ENCODE measurements at regions not wholly inside any gene's neighbourhood (a gene's known extent, or its start where the extent isn't known, plus 50 kb on each side); places are given as distances from the start of the nearest gene placed in this dataset.
A peak's percentile ranks its signal among the peaks of the same experiment; 100 is the strongest.
"Not testable (repeated sequence)": the region's sequence is repeated elsewhere in the genome, so short reads cannot be mapped to it uniquely, and the experiment has no call there.

GRCh38 chr3:3686907-3687648 lies 112.2 kb upstream of the LRRN1 start:
- DNase-seq (ENCODE audit: low read depth), result no peak

GRCh38 chr3:3685721-3686120 lies 113.5 kb upstream of the LRRN1 start:
- no peak for DNase-seq (ENCODE audit: low read depth)

- DNase-seq (ENCODE audit: low read depth), result peak; percentile 29
Measured at GRCh38 chr3:3683261-3683660, 116.0 kb upstream of the LRRN1 start.

DNA sequence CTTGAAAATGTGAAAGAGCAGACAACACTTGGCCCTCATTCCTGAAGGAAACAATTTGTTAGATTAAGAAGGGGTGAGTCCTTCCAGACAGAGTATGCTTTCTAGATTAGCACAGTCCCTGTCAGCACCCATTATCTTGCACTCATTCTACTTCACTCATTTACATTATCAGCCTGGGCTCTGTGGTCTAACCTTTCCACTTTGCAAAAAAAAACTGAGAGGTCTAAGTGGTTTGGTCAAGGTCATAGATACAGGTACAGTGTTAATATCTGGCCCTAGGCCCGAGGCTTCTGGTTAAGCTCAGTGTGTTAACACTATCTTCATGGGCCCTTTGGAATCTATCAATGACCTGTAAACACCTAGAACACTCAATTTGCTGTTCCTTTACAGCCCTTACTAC lies 123.4 kb upstream of the LRRN1 start:
- DNase-seq (ENCODE audit: low read depth), result no peak

GRCh38 chr3:3675186-3675585 lies 124.0 kb upstream of the LRRN1 start:
- DNase-seq (ENCODE audit: low read depth), result no peak

GRCh38 chr3:3666664-3667063 lies 132.6 kb upstream of the LRRN1 start:
- peak; percentile 9 for DNase-seq (ENCODE audit: low read depth)

DNA sequence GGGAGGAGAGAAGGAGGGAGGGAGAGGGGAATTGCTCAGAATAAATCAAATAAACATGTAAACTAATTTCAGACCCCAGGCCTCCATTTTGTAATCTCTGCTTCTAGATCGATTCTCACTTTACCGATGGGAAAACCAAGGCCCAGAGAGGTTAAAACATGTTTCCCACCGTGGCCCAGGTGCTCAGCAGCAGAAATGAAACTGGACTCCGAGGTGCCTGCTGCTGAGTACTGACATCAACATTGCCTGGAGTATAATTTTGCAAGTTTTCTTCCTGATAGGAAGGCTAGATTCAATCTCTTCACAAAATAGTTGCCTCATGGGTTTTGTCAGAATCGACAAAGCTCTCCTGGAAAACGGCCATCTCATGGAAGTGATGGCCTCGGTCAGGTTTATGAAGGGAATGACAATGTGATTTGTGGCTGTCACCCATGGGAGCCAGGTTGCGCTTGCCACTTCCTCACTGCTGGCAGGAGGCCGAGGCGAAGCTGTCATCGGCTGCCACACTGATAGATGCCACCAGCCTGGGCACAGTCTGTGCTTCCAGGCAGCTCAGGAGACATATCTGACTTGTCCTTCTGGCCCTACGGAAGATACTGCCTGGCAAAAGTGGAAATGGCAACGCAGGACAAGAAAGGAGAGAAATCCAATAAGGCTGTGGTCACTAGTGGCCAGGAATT lies 133.1 kb upstream of the LRRN1 start:
- no peak for DNase-seq (ENCODE audit: low read depth)

DNA sequence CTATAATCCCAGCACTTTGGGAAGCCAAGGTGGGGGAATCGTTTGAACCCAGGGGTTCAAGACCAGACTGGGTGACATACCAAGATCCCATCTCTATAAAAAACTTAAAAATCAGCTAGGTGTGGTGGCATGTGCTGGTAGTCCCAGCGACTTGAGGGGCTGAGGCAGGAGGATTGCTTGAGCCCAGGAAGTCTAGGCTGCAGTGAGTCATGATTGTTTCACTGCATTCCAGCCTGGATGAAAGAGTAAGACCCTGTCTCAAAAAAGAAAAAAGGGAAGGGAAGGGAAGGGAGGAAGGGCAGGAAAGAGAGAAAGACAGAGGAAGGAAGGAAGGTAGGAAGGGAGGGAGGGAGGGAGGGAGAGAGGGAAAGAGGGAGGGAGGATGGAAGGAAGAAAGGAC lies 133.7 kb upstream of the LRRN1 start:
- DNase-seq (ENCODE audit: low read depth), result peak; percentile 41

GRCh38 chr3:3664935-3665334 lies 134.3 kb upstream of the LRRN1 start:
- peak; percentile 49 for DNase-seq (ENCODE audit: low read depth)

DNA sequence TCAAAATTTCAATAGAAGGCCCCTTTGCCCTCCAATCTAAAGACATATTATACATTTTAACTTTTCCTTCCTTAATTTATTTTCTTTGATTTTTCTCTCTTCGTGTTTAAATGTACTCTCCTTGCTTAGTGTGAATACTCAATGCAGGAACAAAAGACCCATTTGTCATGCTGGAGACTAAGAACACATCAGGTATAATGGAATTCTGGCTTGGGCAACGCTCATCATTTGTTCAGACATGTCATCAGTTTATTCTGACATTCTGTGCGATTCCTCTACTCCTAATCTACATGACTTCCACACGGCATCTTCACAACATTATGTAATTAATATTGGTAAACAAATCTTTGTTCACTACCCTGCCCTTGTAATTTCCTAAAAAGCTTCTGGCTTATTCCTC lies 136.6 kb upstream of the LRRN1 start:
- DNase-seq (ENCODE audit: low read depth), result no peak

DNA sequence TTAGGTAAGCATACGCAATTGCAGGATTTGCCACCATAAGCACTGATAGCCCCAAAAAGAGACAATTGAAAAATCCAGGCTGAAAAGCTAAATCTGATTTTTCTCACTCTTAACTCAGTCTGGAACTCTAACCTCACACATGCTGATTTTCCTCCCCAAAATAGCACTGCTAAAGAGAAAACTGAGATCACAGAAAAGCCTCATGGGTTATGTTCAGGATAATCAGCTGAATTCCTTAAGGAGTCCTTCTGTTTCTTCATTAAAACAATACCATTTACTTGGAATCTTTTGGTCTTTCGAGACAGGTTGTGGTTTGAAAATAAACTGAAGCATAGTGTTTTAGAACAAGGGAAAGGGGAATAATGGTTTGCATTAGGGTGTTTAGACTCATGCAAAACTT lies 144.3 kb upstream of the LRRN1 start:
- no peak for DNase-seq (ENCODE audit: low read depth)

GRCh38 chr3:3648988-3649679 lies 150.1 kb upstream of the LRRN1 start:
- no peak for DNase-seq (ENCODE audit: low read depth)

GRCh38 chr3:3646934-3647333 lies 152.3 kb upstream of the LRRN1 start:
- no peak for DNase-seq (ENCODE audit: low read depth)

GRCh38 chr3:3646103-3646844 lies 153.0 kb upstream of the LRRN1 start:
- DNase-seq (ENCODE audit: low read depth), result not testable (repeated sequence)

DNA sequence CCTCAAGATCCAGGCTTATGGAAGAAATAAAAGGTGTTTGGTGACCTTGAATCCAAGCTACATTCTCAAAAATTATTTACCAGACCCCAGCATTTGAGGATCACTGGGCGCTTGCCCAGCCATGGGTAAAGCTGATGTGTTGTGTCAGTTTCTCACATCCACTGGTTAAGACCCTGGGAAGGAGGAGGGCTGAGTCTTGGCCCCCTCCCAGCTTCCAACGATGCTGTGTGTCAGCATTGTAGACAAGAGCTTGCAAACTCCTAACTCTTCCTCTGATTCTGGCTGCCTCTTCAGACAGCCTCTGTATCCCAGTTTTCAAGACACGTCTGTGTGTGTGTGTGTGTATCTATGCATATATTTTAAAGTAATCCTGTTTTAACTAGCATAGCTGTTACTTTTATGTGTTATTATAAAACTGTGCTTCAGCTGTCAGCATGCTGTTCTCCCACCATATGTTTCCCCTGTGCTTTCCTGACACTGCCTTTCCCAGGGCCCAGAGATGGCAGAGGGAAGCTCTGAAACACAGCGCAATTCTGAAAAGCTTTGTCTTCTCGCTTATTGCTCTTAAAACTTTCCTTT lies 157.3 kb upstream of the LRRN1 start:
- DNase-seq (ENCODE audit: low read depth), result no peak

GRCh38 chr3:3639078-3639477 lies 160.2 kb upstream of the LRRN1 start:
- no peak for DNase-seq (ENCODE audit: low read depth)

GRCh38 chr3:3636815-3637214 lies 162.4 kb upstream of the LRRN1 start:
- no peak for DNase-seq (ENCODE audit: low read depth)

- no peak for DNase-seq (ENCODE audit: low read depth)
Measured at GRCh38 chr3:3635109-3635508, 164.1 kb upstream of the LRRN1 start.

DNA sequence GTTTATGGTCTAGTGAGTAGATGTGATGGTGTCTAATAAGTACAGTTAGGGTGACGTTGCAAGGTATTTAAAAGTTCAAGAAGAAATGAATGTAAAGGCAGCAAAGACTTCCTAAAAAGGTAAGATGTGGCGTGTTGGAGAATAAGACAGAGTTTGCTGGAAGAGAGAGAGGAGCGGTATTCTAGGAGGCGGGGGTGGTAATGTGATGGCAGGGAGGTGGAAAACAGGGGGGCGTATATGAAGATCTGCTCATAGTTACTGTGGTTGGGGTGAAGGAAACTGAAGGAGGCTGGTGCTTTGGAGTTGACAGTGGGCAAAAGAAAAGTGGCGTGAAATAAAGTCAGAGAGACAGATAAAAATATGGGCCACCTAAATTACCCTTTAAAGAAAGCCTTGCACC lies 164.9 kb upstream of the LRRN1 start:
- DNase-seq (ENCODE audit: low read depth), result no peak

- DNase-seq (ENCODE audit: low read depth), result no peak
Measured at GRCh38 chr3:3633761-3634160, 165.5 kb upstream of the LRRN1 start.

DNA sequence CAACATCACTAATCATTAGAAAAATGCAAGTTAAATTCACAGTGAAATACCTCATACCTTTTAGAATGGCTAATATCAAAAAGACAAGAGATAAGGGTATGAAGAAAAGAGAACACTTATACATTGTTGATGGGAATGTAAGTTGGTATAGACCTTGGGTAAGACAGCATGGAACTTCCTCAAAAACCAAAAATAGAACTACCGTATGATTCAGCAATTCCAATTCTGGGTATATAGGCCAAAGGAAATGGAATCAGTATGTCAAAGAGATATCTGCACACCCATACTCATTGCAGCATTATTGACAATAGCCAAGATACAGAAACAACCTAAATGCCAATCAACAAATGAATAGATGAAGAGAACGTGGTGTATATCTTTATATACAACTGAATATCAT lies 166.8 kb upstream of the LRRN1 start:
- DNase-seq (ENCODE audit: low read depth), result no peak

DNA sequence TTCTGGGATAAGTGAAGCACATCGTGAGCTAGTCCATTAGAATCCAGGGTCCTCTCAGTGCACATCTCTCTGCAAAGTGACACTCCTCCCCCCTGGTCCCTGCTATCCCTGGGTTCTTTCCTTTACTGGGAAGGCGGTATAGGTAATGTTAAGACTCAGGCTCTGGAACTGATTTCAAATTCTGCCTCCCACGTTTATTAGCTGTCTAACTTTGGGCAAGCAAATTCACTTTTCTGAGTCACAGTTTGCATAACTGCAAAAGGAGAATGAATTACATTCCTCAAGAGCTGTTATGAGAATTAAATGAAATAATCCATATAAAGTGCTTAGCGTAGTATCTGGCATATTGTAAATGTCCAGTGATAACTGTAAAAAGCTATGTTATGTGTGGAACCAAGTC lies 168.1 kb upstream of the LRRN1 start:
- peak; percentile 31 for DNase-seq (ENCODE audit: low read depth)
